ENCODE measurements at regions not wholly inside any gene's neighbourhood (a gene's known extent, or its start where the extent isn't known, plus 50 kb on each side); places are given as distances from the start of the nearest gene placed in this dataset.
A peak's percentile ranks its signal among the peaks of the same experiment; 100 is the strongest.
"Not testable (repeated sequence)": the region's sequence is repeated elsewhere in the genome, so short reads cannot be mapped to it uniquely, and the experiment has no call there.

DNA sequence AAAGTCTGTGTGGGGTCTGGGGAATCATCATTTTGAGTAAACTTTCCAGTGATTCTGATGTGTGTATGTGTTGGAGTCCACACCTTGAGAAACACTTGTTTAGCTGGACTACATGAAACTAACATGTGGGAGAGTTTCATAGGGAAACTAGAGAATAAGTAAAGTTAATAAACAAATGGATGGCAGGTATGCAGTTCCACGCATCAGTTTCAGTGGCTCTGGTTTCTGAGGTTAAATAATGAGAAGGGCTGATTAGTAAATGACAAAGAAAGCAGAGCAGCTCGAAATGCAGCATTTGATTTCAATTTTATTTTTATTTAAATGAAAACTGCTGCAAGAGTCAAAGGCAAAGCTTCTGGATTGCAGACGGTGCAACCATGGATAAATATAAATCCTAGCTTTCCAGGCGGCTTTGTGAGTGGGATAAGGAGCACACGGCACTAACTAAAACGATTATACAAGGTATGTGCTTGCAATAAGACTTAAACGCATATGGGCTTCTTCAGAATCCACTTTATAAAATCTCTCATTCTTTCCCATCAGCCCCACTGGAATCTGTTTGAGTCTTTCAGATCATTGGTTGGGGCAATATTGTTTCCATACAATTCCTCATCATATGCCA, 310.7 kb downstream of the PLPP3 start:
- no peak for DNase-seq (ENCODE audit: low read depth, low spot score)

DNA sequence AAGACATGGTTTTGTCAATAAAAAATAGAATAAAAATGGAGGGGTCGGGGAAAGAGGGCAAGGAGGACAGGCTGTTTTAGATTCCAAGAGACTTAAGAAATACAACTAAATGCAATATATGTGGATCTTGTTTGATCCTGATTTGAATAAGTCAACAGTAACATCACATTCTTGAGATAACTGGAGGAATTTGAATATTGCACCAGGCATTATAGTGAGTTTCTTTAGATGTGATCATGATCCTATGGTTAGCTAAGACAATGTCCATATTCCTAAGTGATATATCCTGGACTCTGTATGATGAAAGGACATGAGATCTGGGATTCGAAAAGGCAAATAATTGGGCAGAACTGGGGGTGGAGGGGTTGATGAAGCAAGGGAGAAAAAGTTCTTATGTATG, 311.8 kb downstream of the PLPP3 start:
- no peak for DNase-seq (ENCODE audit: low read depth, low spot score)

DNA sequence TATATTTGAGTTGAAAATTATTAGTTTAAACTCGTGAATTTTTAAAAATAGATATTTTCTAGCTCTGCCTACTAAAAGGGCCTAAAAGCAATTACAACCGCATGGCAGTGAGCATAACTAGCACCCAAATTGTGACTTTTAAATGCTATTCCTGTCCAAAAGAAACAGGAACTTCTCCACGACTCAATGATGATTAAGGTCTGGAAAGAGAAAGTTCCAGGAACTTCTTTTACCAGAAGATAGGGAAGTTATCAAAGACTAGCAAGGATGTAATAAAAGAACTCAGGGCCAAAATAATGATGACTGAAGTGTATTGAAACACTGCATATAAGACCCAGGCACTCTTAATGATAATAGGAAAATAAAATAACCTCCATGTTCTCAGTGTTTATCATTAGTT, 313.0 kb downstream of the PLPP3 start:
- DNase-seq (ENCODE audit: low read depth, low spot score), result no peak

DNA sequence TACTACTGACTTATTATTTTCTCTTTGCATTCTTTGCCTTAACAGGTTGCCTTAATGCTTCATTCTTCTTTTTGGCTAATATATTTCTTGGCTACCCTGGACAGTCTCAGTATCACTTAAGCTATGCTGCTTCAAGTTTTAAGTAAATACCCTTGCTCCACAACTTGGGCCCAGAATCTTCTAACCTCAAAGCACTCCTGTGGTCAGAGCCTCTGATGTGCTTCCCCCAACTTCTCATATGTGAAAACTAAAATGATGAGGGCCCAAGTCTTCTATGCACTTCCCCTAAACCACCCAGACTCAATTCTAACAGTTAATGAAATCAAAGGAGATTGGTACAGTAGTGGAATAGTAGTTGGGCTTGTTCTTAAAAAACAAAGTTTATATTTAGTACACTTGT, 314.1 kb downstream of the PLPP3 start:
- DNase-seq (ENCODE audit: low read depth, low spot score), result no peak

DNA sequence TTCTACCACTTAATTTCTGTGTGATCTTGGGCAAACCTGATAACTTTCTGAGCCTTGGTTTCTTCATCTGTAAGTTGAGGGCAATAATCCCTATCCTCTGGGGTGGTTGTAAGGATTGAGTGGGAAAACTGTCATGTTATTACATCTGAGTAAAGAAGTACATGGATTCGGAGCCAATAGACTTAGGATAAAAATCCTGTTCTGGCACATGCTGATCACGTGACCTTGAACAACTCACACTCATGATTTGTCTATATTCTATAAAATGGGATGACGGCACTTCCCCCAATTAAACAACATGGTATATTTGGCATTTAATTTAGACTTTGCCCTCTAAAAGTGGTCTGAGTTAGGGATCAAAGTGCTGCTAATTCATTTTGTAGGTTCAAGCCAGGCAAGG, 315.5 kb downstream of the PLPP3 start:
- no peak for DNase-seq (ENCODE audit: low read depth, low spot score)

DNA sequence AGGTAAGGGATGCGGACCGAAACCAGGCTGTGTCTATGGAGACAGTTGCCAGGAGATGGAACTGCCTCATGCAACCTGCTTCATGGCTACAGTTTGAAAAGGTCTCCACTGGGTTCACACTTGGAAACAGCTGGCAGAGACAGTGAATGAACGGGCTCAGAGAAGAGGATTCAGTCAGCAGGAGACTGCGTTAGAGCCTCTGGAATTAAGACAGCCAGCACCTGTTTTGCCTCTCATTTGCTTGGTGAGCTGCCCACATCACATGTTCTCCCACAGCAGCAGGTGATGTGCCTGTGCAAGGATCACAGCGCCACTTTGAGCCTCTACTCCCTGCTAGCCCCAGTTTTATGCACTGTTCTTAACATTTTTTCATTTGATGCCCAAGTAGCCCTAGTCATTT, 321.0 kb downstream of the PLPP3 start:
- no peak for DNase-seq (ENCODE audit: low read depth, low spot score)

DNA sequence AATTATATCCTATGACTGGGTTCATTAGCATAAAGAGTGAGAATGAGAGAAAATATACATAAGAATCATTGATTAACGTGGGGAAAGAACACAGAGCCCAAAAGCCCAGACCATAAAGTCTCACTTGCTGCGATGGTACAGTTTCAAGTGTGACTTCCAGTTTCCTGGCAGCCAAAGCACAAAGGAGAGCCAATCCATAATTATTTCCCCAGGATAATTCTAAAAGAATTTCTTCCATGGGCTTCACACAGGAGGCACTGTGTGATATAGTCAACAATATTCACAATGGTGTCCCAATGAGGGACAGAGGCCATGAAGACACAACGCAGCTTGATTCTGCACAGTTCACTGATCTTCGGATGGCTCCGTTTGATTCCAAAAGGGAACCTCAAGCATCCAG, 321.6 kb downstream of the PLPP3 start:
- DNase-seq (ENCODE audit: low read depth, low spot score), result no peak

DNA sequence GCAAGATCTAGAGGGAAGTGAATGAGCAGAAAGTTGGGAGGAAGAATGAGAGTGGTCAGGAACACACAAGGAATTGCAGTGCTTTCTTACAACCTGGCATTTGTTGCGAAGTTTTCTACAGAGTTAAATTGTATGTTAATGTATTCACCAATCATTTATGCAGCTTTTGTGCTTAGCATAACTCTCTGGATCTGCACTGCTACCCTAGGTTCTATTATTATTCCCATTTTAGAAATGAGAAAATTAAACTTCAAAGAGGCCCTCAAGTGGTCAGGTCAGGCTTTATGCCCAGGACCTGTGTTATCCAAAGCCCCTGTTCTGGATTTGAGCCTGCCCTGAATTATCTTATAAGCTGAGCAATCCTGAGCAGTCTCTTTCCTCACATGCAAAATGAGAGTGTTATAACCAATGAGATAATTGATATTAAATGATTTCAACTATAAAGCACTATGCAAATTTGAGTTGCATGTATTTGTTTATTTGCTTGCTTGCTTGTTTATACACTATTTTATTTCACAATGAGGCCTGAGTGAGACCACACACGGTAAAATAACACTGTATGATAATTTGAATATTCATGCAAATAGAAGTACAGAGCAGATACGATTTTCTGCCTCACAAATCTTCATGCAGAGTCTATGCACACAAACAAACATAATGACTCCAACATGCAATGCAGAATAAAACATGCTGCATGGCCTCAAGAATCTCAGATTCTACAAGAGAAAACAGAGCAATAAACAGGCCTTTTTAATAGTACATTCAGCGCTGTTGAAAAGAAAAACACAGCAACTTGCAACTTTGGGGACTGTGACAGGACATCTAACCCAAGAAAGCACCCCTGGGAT, 323.0 kb downstream of the PLPP3 start:
- DNase-seq (ENCODE audit: low read depth, low spot score), result peak; percentile 3

DNA sequence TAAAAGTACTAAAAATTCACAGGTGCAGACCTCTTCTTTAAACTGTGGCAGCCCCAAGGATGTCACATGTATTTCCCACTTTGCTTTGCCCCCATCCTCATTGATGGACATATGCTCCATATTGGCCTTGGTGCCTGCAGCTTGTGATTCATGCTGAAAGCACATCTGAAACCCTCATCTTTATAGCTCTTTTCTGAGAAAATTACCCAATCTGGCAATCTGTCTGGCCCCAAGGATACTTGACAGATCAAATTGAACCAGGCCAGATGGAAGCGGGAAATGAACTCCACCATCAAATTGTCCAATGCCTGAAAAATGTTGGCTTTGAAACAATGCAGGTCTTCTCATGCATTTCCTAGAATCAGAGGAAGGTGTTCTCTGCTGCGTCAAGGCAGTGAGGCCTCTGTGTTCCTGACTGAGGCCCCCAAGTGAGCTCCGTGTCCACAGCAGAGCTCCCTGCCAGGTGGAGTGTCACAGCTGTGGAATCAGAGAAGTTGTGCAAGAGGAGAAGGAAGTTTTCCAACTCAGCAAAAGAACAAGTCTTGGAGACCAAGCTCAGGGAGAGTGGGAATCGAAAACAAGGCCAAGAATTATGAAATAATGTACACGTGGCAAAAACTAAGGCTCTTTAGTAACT, 323.7 kb downstream of the PLPP3 start:
- DNase-seq (ENCODE audit: low read depth, low spot score), result no peak

DNA sequence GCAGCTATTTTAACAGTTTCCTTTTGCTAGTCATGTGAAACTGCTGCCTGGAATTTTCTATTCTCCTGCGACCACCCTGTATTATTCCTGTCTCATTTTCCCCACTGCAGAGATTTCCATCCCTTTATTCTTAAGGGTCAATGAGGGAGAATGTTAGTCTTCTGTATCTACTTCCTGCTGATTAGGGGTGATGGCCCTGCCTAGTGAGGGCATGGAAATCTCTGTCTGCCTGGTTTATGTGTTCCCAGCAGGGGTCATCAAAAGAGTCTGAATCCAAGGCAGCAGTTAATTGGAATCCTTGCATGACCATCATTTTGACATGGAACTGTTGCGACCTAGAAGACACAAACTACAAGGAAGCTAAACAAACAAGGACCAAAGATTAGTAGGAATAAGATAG, 325.2 kb downstream of the PLPP3 start:
- DNase-seq (ENCODE audit: low read depth, low spot score), result no peak

DNA sequence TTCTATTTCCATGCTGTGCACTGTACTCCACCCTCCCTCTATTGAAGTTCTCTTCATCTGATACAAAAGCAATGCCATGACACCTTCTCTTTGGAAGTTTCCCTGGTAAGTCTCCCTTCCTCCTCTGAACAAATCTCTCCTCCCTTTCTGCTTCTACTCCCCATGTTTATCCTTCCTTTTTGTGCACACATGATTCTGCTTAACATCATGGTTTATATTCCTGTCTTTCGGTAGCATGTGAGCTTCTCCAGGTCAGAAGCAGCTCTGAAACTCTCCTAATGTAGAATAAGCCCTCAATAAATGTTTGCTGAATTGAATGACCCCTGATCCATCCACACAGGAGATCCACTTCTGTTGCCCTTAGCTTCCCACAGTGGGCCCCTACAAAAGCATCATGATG, 328.6 kb downstream of the PLPP3 start:
- no peak for DNase-seq (ENCODE audit: low read depth, low spot score)

DNA sequence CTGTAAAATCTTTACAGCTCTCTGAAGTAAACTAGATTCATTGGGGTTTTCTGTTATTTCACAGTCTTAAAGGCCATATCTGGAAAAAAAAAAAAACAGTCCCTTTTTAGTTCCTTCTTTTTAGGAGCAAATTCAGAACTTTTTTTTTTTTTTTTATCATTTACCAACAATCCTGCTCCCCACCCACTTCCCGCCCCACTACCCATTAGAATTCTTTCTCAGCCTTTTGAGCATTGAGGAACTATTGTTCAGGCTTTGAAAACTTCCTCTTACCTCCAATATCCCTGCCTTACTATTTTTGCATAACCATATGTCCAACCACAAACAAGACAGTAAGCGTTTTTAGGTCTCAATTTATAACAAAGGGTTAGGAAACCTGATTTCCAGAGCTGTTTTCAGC, 330.1 kb downstream of the PLPP3 start:
- no peak for DNase-seq (ENCODE audit: low read depth, low spot score)

DNA sequence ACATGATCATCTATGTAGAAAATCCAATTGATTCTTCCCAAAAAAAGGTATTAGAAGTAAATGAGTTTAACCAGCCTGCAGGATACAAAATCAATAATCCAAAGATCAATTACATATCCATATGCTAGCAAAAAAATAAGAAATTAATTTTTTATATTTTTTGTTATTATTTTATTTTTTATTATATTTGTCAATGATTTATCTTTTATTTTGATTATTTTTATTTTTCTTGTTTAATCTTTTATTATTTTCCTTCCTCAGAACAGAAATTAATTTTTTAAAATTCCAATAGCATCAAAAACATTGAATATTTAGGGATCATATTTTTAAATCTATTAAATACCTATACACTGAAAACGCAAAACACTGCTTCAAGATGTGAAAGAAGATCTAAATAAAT, 331.2 kb downstream of the PLPP3 start:
- no peak for DNase-seq (ENCODE audit: low read depth, low spot score)

DNA sequence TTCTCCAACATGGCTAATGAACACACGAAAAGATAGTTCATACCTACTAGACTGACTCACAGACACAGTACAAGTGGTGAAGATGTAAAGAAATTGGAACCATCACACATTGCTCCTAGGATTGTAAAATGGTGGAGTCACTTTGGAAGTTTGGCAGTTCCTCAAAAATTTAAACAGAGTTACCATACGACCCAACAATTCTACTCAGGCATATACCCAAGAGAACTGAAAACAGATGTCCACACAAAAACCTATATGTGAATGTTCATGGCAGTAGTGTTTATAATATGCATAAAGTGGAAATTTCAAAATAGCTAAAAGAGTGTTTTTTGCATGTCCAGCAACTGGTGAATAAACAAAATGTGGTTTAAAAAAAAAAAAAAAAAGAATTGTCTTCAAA, 332.6 kb downstream of the PLPP3 start:
- not testable (repeated sequence) for DNase-seq (ENCODE audit: low read depth, low spot score)

DNA sequence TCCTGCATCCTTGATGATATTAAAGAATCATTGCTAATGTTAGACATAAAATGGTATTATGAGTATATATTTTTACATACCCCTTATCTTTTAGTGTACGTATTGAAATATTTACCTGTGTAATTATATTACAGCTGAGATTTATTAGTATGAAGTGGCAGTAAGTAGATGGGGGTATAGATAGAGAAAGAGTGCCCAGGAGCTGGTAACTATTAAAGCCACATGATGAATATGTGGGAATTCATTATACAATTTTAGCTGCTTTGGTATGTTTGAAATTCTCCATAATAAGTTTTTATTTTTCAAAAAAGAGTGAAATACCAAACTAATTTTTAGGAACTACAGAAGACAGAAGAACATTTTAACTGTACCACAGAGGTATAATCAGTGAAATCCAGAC, 339.0 kb downstream of the PLPP3 start:
- no peak for DNase-seq (ENCODE audit: low read depth, low spot score)

DNA sequence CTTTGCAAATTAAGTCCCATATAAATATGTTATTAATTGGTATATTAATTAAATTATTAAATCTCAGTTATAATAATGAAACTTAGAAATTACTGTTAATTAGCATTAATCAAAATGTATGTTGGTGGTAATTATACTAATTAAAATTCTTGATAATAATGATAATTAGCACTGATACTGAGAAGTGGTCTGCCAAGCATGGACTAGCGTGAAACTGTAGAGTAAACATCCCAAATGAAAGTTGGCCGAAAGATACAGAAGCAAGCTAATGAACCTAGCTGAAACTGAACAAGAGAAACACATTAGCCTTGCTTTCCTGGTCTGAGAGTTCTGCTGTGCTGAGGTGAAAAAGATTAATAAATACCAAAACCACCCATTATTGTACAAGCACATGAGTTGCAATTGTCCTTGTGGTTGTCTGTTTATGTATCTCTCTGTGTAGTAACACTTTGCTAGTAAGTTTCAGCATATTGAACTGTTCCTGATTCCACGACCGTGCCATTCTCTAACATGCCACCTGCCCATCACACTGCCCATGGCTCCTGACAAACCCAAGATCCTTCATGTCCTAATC, 341.8 kb downstream of the PLPP3 start:
- no peak for DNase-seq (ENCODE audit: low read depth, low spot score)

DNA sequence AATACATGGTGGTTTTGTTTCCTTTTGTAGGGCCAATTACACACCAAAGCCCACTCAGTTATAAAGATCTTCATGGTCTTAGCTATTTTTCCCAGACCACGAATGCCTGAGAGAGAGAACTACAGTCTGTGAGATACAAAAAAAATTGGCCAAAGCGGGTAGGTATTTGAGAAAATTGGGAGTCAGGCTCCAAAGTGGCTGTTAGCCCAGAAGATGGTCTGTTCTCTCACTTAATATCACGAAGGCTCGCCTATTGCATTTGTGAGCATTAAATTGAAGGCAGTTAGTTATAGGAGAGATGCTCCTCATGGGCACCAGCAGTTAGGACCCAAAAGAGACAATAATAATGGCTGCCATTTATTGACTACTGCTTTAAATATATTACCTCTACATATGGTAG, 342.7 kb downstream of the PLPP3 start:
- DNase-seq (ENCODE audit: low read depth, low spot score), result no peak

DNA sequence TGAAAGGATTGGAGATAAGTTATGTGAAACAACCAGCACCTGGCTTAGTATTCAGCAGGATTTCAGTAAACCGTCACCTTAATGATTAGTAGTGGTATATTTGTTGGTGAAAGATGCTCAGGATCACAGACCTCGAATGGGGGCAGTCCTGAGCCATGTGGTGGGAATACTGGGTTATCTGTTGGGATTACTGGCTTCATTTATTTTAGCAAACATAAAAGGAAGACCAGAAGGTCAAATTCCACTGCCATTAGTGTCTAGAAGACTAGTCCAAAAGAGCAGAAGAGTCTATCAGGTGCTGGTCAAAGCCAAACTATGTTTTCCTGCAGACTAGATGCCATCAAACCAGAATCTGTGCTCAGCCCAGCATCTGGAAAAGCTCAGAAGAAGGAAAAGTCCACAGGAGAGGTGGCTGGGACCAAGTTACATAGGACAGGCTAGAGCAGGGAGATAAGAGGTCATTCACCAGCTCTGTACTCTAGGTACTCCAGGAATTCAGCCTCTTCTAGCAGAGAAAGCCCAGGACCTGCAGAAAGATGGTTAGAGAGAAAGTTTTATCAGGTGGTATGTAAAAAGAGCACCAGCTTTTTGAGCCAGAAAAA, 343.4 kb downstream of the PLPP3 start:
- DNase-seq (ENCODE audit: low read depth, low spot score), result no peak

DNA sequence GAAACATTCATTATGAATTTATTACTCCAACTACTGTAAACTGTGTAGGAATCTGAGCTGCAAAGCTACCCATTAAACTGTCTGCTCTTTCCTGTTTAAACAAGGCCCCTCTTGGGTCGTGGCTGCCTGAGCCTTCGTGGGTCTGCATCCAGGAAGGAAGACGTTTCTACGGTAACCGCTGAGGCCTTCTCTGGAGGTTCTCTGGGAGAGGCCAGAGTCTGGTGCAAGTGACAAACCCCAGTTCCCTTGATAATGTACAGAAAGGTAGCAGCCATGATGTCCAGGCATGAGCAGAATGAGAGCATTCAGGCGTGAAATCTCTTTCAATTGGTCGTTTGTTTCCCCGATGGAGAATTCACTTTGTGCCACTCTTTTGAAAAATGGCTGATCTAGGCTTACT, 350.2 kb downstream of the PLPP3 start:
- DNase-seq (ENCODE audit: low read depth, low spot score), result peak; percentile 7

DNA sequence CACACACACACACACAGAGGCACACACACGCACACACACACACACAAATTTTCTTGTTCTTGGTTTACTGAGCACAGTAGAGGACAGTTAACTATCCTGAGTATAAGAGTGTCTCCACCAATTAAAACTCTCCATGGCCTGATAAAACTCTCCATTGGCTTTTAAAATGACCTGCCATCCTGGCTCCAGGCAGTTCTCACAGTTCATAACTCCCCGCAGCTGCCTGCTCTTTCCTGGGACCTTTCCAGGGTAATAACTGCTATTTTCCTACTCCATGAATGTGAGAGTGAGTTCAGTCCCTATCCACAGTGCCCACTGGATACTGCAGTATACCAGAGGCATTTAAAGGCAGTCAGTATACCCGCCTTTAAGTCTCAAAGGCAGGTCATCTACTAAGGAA, 351.5 kb downstream of the PLPP3 start:
- DNase-seq (ENCODE audit: low read depth, low spot score), result no peak

DNA sequence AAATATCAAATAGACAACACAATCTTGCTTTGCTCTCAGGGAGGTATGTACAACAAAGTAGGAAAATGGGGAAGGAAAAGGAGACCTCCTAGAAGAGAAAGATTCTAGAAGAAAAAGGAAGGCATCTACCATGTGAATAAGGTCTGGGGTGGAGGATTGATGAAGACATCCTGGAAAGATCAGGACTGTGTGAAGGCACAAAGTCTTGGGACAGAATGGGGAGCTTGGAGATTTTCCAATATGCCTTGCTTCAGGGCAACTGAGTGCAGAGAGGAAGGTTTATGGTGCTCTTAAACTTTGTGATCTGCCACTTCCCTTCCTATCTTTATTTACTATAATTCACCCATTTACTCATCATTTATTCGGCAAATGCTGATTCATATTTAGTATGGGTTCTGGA, 352.0 kb downstream of the PLPP3 start:
- DNase-seq (ENCODE audit: low read depth, low spot score), result no peak

Data from astrocyte of the hippocampus (primary cell).